GM11168 (cell line): ENCODE measurements at regions not wholly inside any gene's neighbourhood (a gene's known extent, or its start where the extent isn't known, plus 50 kb on each side); places are given as distances from the start of the nearest gene placed in this dataset.
"Not testable (repeated sequence)": the region's sequence is repeated elsewhere in the genome, so short reads cannot be mapped to it uniquely, and the experiment has no call there.

ENCODE experiments used
- in situ Hi-C: fragments of 300-500 bp; cut with MboI; formaldehyde crosslinking; loops from one replicate; pipeline ENCODE4 v1.12.0; 2022; ENCODE audit warnings: low sequenced_read_pairs; ENCODE audit not compliant: unreplicated experiment

- in situ Hi-C loops, result no loop called here
Observed at GRCh38 chr9:90131568-90131967, 511.1 kb downstream of the DIRAS2 start.

- in situ Hi-C loops, result no loop called here
Observed at GRCh38 chr9:90132866-90133265, 509.8 kb downstream of the DIRAS2 start.

GRCh38 chr9:90137801-90138200, 504.8 kb downstream of the DIRAS2 start:
- in situ Hi-C loops, result no loop called here

GRCh38 chr9:90140131-90140818, 502.3 kb downstream of the DIRAS2 start:
- in situ Hi-C loops, result loop anchor here (10.0 kb wide), 1 partner anchor 75 kb away; no protein-coding TSS in a partner anchor

GRCh38 chr9:90141723-90142122, 500.9 kb downstream of the DIRAS2 start:
- in situ Hi-C loops, result loop anchor here (10.0 kb wide), 1 partner anchor 73 kb away; no protein-coding TSS in a partner anchor

- in situ Hi-C loops, result loop anchor here (10.0 kb wide), 1 partner anchor 72 kb away; no protein-coding TSS in a partner anchor
Observed at GRCh38 chr9:90142580-90142979, 500.0 kb downstream of the DIRAS2 start.

- in situ Hi-C loops, result loop anchor here (10.0 kb wide), 1 partner anchor 67 kb away; no protein-coding TSS in a partner anchor
Observed at GRCh38 chr9:90147426-90147825, 495.2 kb downstream of the DIRAS2 start.

- in situ Hi-C loops, result no loop called here
Observed at GRCh38 chr9:90156318-90156717, 486.3 kb downstream of the DIRAS2 start.

GRCh38 chr9:90162326-90162725, 480.3 kb downstream of the DIRAS2 start:
- in situ Hi-C loops, result no loop called here

GRCh38 chr9:90162819-90163218, 479.8 kb downstream of the DIRAS2 start:
- in situ Hi-C loops, result no loop called here

GRCh38 chr9:90165281-90165680, 477.3 kb downstream of the DIRAS2 start:
- in situ Hi-C loops, result no loop called here

- in situ Hi-C loops, result not testable (repeated sequence)
Observed at GRCh38 chr9:90166374-90166773, 476.2 kb downstream of the DIRAS2 start.

GRCh38 chr9:90167914-90168313, 474.7 kb downstream of the DIRAS2 start:
- in situ Hi-C loops, result no loop called here

GRCh38 chr9:90169490-90169889, 473.1 kb downstream of the DIRAS2 start:
- in situ Hi-C loops, result no loop called here

- in situ Hi-C loops, result not testable (repeated sequence)
Observed at GRCh38 chr9:90173935-90174334, 468.7 kb downstream of the DIRAS2 start.

- in situ Hi-C loops, result not testable (repeated sequence)
Observed at GRCh38 chr9:90174346-90174745, 468.3 kb downstream of the DIRAS2 start.

GRCh38 chr9:90175257-90175656, 467.4 kb downstream of the DIRAS2 start:
- in situ Hi-C loops, result no loop called here

- in situ Hi-C loops, result no loop called here
Observed at GRCh38 chr9:90175865-90176264, 466.8 kb downstream of the DIRAS2 start.

- in situ Hi-C loops, result no loop called here
Observed at GRCh38 chr9:90176901-90177300, 465.7 kb downstream of the DIRAS2 start.

- in situ Hi-C loops, result no loop called here
Observed at GRCh38 chr9:90180381-90180780, 462.2 kb downstream of the DIRAS2 start.

- in situ Hi-C loops, result no loop called here
Observed at GRCh38 chr9:90188656-90189055, 454.0 kb downstream of the DIRAS2 start.

GRCh38 chr9:90189306-90189705, 453.3 kb downstream of the DIRAS2 start:
- in situ Hi-C loops, result no loop called here
